ENCODE measurements at regions not wholly inside any gene's neighbourhood (a gene's known extent, or its start where the extent isn't known, plus 50 kb on each side); places are given as distances from the start of the nearest gene placed in this dataset.

DNA sequence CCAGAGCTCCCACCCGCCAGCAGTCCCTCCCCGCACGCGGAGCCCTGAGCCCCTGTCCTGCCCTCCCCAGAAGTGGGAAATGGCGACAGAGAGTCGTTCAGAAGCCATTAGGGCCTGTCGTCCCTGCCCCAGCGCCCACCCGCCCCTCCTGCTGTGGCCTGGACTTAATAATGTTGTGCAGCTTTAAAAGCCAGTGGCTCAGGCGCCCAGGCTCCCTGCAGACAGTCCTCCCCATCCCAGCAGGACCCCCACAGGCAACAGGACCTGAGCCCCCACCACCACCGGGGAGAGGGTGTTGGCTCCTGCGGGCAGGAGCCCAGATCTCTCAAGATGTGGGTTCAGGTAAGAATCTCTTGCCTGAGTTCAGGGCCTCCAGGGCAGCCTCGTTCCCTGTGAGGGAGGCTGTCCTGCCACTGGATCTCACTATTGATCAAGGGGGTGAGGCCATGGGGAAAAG, 125.3 kb upstream of the RUNX3 start:
- no peak for DNase-seq

DNA sequence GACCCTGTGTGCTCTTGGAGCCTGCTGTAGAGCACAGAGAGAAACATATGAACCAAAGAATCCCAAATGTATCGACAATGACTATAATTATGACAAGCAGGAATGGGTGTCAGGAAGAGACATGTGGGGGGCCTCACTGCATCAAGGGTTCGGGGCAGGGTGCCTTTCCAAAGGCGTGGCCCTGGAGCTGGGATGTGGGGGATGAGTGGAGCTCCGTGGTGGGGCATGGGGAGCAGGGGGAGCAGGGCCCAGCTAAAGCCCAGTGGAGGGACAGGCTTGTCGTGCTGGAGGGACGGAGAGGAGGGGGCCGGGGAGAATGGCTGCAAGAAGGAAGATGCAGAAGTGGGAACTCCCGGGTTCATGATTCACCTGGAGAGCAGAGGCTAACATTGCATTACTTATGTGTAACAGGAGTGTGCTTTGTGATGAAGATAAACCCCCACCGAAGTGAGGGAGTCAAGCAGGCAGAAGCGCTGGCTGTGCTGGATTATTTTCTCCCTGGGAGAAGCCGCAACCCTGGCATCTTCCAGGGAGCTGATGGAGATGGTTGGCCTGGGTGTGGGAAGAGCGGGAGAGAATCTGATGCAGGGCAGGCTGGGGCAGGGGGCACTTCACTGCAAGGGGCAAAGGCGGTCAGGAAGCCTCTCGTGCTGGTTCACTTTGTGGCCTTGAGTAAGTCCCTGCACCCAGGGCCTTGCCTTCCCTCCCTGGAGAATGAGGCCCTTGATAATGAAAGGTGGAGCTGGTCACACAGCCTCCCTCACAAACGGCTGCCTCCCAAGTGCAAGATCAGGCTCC, 124.6 kb upstream of the RUNX3 start:
- DNase-seq: no peak

DNA sequence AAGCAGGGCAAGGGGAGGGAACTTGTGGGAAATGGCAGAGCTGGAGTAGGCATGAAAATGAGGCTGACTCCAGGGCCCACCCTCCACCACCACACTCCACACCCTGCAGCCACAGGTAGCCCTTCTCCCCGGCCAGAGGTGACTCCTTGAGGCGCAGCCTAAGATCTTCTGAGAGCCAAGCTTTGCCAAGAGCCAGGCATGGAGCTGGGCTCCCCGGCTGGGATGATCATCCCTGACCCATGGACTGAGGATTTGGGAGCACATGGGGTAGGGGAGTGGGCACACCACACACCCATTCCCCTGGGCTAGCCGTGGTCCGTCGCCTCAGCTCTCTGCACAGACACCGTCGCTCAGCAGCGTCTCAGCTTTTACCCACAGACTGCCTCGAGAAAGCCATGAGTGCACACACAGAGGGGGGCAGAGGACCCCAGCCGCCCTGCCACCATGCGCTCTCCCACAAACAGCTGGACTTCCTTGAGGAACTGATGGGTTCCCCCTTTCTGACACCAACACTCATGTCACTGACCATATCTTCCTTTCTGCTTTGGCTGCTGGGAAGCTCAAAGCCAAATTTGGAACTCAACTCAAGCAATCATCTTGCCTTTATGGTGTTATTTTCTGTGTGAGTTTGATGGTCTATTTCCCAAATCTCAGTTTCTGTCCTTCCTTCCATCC, 123.6 kb upstream of the RUNX3 start:
- no peak for DNase-seq

DNA sequence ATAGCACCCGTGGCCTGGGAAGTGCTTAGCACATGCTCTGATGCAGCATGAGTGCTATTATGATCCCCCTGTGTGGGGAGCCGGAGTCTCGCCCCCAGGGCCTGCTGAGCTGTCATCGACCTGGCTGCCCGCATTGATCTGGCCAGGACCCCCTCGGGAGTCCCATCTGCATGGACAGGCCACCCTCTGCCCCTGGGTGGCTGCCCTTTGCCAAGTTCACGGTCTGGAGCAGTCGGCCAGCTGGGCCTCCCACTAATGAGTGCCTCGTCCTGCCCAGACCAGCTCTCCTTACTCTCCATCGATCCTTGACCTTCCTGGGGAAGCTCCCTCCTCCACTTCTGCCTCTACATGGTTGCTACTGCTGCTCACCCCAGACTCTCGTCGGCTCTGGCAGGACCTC, 121.8 kb upstream of the RUNX3 start:
- no peak for DNase-seq

DNA sequence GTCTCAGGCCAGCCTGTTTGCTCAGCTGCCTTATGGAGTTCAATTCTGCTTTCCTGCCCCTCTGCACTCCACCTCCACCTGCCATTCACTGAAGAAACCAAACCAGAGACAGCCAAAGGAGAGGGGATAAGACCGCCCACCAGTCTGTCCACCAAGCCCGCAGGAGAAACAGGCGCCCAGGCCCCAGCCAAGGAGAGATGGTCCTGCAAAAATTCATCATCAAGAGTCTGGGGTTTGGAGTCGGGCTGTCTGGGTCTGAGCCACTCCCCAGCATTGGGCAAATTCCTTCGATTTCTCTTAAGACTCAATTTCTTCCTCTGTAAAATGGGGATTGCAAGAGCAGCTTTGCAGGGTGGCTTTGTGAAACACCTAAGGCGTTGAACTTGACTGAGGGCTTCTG, 121.4 kb upstream of the RUNX3 start:
- DNase-seq: no peak

DNA sequence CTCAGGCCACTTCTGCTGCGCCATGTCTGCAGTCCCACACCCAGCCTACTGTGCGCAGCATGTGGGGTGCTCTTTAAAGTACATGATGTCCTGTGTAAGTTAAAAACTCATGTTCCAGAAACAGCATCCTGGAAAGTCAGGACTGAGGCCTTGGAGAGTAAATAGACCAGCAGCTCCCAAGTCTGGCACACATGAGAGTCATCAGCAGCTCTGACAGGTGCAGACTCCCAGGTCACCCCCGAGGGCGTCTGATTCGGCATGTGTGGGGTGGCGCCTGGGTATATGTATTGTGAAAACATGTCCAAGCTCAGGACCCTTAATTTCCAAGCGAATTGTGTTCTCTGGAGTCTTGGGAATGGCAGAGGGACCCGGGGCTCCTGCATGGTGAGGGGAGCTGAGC, 120.1 kb upstream of the RUNX3 start:
- DNase-seq: no peak

DNA sequence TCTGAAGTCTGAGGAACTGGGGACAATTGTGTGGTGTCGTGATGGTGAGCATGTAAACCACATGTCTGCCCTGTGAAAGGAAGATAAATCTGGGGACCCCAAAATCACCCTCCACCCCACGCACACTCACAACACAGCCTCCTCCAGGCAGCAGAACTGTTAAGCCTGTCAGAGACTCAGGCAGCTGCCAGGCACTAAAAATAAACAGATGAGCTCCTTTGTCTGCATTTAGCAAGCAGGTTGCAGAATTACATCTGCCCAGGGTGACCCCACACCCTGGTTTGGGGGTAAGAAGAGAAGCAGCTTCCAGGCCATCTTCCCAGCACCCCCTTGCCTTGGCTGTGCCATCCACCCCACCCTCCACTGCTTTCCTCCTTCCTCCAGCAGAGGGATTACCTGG, 119.1 kb upstream of the RUNX3 start:
- DNase-seq: no peak

DNA sequence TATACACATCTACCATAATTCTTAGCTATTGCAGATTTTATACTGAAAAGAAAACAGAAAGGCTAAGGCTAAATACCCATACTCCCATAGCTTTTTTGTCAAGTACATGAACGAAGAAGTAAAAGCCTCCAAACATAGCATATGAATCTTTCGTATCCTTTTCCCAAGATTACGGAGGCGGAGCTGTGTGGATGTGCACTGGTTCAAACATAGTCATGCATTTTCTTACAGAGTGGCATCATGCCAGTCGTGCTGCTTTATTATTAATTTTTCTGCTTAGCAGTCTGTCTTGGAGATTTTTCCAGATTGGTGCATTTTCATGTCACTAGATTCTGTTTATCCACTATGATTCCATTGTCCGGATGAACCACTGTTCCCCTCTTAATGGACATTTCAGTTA, 118.7 kb upstream of the RUNX3 start:
- no peak for DNase-seq

DNA sequence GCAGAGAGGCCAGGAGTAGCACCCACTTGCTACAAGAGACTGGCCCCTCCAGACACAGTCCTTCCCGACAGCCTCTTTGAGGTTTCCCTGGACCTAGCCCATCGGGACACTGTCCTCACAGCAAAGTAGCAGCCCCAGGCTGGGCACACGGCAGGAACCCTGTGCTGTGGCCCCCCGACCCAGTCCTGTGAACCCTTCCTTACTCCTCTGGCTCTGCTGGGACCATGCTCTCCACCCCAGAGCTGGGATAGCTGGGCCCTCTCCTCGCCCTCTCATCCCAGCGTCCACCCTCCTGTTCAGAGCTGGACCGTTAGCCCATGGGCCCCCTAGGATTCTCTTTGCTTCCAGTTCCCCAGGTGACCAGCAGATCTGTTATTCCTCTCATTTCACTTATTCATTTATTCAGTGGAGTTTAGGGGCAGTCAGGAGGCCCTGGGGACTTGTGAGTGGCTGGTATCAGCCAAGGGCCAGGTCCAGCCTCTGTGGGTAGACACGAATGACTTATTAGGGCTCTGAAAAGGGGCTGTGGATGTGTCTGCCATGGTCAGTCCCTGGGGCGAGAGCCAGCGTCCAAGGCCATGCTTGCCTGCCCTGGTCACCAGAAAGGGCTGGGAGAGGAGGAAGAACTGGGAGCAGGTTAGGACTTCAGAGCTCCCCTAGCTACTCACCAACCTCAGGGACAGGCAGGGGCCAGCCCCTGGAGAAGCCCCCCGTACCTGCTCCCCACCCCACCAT, 117.6 kb upstream of the RUNX3 start:
- no peak for DNase-seq

DNA sequence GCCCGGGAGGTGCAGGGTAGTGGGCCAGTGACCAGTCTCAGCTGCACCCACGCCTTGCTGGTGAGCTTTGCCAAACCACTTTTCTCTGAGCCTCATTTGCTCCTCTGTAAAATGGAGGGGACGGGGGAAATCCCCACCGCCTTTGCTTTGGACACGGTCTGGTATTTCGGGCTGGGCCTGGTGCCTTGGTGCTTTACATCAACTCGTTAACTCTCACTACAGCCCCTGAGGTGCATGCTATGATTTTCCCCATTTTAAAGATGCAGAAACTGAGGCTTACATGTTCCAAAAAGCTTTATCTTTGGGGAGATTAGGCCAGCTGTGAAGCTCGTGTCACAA, 116.1 kb upstream of the RUNX3 start:
- DNase-seq: no peak

DNA sequence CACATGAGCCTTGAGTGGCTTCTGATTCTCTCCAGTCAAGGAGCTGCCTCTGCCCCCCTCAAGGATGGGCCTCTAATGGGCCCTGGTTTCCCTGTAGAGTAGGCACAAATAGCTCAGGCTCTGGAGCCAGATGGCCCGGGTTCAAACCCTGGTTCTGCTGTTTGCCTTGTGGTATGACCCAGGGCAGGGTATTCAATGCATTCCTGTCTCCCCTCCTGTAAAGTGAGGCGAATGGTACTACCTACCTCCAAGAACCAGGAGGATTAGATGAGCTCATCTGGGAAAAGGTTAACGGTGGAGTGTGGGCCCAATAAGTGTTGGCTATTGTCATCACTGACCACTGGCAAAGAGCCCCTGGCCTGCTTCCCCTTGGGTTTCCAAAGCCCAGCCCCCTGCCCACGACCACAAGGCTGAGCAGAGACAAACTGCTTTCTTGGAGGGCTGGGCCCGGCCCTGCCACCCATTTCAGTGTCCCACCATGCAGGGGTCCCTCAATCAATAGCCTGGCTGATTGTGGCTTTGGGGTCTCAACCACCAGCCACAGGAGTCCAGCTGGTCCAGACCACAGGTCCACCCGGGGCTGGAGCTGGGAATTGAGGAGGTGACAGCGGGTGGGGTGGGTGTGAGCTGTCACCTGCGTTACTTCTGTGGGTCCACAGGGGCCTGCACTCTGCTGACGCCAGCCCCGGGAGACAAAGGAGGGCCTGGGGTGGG, 115.6 kb upstream of the RUNX3 start:
- no peak for DNase-seq

DNA sequence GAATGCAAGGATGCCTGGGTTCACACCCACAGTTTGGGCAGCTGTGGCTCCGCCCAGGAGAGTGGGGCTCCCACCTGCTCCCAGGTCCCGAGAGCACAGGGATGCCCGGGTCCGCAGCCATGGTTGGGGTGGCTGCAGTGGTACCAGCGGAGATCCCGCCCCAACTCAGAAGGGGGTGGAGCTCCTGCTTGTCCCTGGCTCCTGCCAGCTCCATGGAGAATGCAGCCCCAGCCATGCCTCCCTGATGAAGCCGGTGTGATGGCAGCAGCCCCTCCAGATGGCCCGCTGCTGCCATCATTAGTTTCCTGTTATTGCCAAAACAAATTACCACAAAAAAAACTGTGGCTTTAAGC, 113.1 kb upstream of the RUNX3 start:
- DNase-seq: no peak

DNA sequence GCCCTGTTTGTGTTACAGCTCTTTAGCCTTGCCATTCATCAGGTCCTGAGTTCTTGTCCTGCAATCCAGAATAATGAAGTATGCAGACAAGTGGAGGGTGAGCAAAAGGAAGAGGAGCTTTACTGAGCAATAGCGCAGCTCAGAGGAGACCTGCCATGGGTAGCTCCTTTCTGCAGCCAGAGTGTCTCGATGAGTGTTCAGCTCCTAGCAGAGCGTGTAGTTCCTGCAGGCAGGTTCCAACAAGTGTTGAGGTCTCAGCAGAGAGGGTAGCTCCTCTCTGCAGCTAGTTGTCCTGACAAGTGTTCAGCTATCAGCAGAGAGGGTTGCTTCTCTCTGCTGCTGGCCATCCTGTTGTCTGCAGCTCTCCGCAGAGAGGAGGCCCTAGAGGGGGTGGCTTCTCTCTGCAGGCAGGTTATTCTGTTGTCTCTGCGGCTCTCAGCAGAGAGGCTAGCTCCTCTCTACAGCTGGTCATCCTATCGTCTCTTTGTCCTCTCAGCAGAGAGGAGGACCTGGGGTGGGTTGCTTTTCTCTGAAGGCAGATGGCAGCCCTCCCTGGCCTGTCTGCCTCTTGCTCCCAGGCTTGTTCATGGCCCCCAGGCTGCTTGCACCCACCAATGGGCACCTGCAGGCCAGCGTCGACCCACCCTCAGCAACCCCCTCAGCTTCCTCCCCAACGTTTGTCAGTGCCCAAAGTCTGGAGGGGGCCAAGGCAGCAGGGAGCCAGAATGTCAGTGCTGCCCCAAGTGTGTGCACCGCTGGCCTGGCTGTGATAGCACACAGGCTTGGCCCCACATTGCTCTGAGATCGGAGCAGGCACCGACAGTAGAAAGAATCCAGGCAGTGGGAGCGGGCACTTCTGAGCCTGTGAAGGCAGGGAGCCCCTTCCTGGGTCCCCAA, 112.5 kb upstream of the RUNX3 start:
- DNase-seq: no peak

DNA sequence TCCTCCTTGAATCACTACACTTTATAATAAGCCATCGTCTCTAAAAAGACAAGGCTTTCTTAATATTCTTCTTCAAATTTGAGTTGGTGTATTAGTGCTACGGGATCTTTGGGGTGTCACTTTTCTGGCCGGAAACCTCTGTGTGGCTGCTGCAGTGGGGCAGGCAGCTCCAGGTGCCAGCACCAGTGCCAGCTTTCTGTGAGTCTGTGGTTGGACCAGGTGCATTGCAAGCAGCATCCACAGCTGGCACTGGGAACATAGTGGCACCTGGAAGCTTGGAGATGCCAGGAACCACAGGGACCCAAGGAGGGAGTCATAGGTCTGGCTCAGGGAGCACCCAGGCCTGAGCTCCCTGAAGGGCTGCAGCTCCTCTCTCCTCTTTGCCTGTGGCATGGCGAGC, 111.8 kb upstream of the RUNX3 start:
- no peak for DNase-seq

DNA sequence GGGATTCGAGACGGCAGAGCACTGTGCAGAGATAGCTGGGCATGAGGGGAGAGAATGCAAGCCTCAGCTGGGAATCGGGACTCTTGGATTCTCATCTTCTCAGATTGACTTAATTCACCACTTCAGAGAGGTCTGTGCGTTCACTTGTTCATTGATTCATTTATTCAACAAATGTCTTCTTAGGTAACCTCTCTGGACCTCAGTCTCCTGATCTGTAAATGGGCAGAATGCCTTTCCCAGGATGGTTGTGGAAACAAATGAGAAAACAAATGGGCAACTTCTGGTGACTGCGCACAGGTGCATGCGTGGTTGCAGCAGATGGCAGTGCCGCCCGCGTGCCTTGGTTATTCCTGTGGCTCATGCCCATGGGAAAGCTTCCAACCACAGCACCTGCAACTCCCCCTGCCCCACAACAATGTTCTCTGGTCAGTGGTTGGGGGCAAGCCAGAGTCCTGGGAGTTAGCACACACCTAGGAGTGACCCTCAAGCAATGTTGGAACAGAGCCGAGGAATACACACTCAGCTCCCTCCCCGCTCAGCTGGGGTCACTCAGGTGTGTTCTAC, 110.1 kb upstream of the RUNX3 start:
- no peak for DNase-seq

DNA sequence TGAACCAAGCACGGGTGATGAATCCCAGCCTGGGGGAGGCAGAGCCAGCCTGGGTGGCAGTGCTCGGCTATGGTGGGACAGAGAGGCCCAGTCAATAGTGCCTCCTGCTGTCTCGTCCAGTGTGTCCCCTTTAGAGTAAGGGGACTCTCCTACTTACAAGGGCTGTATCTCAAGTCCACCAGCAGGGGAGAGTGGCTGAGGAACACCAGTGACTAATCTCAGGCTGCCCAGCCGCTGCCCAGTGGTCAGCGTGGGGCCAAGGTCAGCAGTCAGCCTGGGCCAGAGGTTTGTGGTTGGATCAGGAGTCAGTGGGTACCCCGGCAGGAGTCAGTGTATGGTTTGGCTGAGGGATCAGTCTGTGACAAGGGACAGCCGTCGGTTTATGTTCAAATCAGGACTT, 109.2 kb upstream of the RUNX3 start:
- no peak for DNase-seq

DNA sequence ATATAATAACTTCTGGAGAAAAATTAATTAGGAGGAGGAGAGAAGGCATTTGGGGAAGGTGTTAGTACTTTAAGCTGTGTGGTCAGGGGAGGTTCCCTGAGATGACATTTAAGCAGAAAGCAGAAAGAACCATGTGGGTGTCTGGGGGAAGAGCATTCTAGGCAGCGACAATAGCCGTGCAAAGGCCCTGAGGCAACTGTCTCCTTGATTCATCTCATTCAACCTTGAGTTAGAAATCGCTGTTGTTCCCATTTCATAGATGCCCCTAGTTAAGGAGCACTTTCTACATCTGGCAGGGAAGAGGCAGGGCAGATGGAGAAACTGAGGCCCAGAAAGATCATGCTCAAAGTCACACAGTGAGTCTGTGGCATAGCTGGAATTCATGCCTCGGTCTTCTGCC, 108.6 kb upstream of the RUNX3 start:
- no peak for DNase-seq

DNA sequence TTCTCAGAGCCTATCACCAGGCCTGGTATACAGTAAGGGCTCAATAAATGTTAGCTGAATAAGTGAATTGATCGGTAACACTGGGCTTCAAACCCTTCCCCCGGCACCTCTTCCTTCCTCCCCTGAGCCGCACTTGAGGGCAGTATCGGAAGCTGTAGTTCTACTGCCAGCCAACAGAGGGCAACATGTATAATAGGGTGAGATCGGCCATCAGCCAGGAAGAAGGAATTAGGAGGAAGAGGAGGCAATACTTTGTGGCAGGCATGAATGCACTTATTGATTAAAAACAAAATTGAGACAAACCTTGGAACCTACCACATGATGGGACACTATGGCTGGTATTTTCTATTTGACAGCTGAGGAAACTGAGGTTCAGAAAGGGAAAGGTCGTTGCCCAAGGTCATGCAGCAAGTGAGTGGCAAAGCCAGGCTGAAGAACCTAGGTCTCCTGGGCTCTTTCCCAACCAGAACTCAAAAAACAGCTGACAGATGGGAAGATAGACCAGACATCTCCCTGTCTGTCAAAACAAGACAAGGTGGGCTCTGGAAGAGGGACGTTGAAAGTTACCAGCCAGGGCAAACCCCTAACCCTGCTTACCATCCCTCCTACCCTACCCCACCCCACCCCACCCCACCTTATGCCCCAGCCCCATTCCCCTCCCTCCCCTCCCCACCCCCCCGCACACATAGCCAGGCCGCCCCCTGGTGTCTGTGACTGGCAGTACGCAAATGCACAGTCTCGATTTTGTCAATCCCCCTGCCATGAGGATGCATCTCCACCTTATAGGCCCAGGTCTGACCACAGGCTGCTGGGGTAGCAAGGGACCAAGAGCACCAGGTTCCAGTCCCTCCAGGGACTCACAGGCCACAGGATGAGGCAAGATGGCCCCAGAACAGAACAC, 107.3 kb upstream of the RUNX3 start:
- peak; percentile 67 for DNase-seq

DNA sequence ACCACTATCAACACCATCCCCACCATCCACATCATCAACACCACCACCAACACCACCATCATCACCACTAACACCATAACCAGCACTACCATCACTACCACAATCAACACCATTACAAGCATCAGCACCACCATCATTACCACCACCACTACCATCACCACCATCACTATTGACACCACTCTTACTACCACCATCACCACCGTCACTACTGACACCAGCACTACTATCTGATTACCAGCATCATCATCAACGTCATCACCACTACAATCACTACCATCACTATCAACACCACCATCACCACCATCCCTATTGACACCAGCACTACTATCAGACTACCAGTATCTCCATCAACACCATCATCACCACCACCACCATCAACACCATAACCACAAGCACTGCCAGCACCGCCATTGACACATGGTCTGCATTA, 106.1 kb upstream of the RUNX3 start:
- no peak for DNase-seq

DNA sequence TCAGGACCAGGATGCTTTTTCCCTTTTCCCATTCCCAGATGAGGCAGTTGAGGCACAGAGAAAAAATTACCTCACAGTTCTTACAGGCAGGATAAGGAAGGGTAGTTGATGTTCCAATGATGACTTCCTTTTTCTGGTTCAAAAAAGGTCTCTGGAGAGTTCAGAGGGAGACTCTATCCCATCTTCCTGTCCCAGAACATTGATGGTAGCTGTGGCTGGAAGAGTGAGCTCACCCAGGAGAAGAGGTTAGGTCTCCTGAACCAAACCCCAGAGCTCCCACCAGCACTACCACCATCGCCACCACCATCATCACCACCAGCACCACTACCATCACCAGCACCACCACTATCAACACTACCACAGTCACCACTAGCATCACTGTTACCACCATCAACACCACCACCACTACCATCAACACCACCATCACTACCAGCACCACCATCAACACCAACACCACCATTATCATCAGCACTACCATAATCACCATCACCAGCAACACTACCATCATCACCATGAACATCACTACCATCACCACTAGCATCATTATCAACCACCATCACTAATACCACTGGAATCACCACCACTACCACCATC, 105.5 kb upstream of the RUNX3 start:
- no peak for DNase-seq

Data from activated naive CD4-positive, alpha-beta T cell treated with anti-CD3 and anti-CD28 coated beads, Interleukin-2, amount 50 U/mL, for 16 hours (primary cell).